ENCODE measurements at regions not wholly inside any gene's neighbourhood (a gene's known extent, or its start where the extent isn't known, plus 50 kb on each side); places are given as distances from the start of the nearest gene placed in this dataset.
"Not testable (repeated sequence)": the region's sequence is repeated elsewhere in the genome, so short reads cannot be mapped to it uniquely, and the experiment has no call there.

DNA sequence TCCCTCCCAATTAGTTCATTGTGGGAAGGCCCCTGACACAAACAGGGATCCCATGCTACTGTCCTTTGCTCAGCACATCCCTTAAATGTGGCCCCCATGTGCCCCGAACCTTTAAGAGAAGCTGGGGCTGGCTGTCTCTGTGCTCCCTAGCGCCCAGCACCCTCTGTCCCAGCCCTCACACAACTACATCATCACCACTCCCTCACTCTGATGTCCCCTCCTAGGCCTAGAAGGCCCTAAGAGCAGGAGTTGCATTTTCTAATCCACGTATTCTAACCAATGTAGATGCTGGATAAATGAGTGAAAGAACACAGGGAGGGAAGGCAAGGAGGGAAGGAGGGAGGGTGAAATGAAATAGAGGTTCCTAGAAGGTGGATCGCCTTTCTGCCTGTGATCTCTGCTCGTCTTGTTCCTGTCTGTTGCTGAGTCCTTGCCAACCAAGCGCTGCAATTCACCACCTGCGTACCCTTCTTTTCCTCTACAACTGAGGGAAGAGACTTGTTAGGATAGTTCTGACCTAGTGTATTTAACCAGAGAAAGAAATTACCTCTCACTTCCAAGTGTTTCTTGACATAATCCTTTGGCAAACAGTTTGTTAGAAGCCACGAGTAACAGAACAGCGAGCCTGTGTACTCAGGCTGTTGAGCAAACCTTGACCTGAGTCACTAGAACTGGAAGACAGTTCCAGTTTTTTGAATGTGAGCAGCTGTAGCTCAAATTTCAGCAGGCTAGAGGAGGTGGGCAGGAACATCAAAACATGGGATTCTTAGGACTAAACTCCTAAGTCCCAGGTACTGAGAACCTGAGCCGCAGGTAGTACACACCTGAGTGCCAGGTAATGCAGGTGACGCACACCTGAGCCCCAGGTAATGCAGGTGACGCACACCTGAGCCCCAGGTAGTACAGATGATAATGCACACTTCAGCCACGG, 181.5 kb upstream of the ID2 start:
- DNase-seq = peak; percentile 56

DNA sequence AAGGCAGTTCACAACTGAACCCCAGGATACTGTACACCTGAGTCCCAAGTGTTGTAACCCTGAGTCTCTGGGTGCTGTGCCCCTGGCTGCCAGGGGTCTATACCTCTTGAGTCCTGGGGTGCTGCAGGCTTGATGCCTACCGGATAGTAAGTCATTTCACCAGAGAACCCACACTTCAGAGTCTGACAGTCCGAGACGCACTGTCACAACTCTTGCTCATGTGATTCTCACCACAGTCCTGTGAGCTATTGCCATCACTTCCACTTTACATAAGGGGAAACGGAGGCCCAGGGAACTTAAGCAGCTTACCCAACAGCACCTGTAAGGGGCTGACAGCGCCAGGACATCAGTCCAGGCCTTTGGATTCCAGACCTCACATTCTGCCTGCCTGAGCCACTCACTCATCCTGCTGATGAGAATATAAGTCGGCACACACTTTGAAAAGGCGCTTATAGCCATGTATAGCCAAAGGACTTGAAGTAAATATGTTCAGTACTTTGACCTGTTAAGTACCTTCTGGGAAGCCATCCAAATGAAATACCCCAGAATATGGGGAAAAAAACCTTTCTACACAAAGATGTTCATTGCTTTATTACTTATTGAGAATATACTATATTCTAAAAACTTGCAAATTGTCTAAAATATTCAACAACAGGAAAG, 180.7 kb upstream of the ID2 start:
- no peak for DNase-seq

GRCh38 chr2:8502316-8502715, 179.5 kb upstream of the ID2 start:
- no peak for DNase-seq

DNA sequence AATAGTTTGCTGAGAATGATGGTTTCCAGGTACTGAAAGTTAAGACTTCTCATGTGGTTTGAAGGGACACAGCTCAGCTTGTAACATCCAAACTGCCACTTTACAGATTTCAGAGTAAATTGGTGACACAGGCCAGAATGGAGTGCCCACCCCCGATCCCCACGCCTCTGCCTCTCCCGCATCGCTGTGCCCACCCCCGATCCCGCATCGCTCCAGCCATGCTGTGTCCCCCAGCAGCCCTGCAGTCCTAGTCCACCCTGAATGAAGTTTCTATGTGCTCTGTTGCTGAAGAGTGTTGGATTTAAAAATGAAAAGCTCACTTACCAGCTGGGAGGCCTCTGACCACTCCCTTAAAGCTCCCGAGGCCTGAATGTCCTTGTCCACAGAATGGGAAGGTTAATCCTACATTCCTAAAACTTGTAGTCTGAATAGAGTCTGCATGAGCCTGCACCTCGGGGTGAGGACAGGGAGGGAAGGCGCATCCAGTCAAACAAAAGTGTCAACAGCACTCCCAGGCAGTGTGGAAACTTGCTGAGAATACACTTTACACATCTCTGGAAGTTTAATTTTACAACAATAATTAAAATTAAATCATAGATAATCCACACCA, 176.4 kb upstream of the ID2 start:
- no peak for DNase-seq

DNA sequence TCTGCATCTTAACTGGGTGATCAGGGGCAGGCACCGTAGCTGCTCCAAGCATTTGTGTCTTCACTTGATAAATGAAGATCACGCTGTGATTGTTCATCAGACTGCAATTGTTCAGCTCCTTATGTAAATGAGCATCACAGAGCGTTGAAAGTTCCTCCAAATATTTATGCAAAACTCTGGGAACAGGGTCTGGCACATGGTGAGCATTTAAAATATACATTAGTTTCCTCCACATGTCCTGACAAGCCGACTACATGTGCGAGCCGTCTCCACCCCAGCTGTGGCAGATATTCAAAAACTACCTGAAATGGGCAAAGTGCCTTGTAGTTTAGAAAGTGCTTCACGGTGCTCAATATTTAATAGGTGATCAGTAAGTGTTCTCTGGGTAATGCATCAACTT, 175.1 kb upstream of the ID2 start:
- DNase-seq = no peak

DNA sequence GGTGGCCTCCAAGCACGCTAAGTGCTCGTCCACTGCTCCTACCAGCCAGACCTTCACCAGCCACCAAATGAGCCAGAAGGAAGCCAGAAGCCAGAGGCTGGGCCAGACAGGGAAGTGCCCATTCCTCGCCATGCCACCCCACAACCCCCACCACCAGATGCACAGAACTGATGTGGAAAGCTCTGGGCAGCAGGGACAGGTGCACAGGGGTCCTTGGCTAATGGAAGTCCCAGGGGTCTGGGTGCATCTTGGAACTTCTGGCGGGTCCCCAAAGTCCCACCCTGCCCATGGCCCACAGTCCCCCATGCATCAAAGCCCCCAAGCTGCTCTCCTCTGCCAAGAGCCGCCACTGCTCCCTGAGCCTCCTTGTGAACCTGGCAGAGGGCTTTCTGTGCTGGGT, 173.1 kb upstream of the ID2 start:
- no peak for DNase-seq

GRCh38 chr2:8509621-8510020, 172.2 kb upstream of the ID2 start:
- DNase-seq = no peak

DNA sequence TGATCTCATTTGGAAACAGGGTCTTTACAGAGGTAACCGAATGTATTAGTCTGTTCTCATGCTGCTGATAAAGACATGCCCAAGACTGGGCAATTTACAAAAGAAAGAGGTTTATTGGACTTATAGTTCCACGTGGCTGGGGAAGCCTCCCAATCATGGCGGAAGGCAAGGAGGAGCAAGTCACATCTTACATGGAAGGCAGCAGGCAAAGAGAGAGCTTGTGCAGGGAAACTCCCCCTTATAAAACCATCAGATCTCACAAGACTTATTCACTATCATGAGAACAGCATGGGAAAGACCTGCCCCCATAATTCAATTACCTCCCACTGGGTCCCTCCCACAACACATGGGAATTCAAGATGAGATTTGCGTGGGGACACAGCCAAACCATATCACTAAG, 171.8 kb upstream of the ID2 start:
- DNase-seq = not testable (repeated sequence)

DNA sequence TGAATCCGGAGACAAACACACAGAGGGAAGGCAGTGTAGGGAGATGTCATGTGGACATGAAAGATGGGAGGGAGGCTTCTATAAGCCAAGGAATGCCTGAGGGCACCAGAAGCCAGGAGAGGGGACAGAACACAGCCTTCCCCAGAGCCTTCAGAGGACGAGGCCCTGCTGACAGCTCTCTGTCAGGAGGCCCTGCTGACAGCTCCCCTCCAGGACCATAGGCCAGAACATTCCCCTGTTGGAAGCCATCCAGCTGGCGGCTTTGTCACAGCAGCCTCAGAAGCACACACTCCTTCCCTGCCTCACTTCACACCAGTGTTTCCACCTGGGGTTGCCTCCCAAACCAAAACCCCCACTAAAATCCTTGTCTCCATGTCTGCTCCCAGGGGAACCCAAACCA, 171.3 kb upstream of the ID2 start:
- DNase-seq = no peak

DNA sequence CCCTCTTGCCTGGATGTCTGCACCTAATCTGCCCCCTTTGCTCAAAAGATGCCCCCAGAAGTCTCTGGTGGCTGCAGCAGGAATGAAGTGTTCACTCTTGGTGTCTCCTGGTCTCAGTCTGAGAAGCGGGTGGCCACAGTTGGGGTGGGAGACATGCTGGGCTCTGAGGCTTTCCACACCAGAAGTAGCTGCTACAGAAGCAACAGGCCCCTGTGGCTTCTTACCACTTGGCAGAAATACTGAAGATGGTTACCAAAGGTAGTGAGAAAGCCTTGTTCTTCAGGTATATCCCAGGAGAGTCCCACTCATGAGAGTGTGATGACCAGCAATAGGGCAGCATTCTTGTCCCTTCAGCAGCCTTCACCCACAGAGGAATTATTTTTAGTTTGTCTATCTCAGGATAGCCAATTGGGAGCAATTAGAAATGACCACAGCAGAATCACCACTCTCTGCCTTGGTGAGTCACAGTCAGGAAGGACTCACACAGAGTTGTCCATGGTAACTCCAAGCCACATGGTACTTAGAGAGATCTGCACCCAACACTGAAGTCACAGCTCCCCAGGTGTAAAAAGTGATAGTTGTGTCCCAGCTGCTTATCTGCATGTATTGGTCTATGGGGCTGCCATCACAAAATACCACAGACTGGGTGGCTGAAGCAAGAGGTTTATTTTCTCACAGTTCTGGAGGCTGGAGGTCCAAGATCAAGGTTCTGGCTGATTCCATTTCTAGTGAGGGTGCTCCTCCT, 169.8 kb upstream of the ID2 start:
- DNase-seq = no peak

- DNase-seq = no peak
Observed at GRCh38 chr2:8513601-8514273, 168.1 kb upstream of the ID2 start.

GRCh38 chr2:8514274-8514662, 167.6 kb upstream of the ID2 start:
- no peak for DNase-seq

GRCh38 chr2:8514796-8515758, 166.8 kb upstream of the ID2 start:
- no peak for DNase-seq

GRCh38 chr2:8515864-8516533, 165.9 kb upstream of the ID2 start:
- DNase-seq = peak; percentile 90

- DNase-seq = no peak
Observed at GRCh38 chr2:8517850-8518498, 163.9 kb upstream of the ID2 start.

DNA sequence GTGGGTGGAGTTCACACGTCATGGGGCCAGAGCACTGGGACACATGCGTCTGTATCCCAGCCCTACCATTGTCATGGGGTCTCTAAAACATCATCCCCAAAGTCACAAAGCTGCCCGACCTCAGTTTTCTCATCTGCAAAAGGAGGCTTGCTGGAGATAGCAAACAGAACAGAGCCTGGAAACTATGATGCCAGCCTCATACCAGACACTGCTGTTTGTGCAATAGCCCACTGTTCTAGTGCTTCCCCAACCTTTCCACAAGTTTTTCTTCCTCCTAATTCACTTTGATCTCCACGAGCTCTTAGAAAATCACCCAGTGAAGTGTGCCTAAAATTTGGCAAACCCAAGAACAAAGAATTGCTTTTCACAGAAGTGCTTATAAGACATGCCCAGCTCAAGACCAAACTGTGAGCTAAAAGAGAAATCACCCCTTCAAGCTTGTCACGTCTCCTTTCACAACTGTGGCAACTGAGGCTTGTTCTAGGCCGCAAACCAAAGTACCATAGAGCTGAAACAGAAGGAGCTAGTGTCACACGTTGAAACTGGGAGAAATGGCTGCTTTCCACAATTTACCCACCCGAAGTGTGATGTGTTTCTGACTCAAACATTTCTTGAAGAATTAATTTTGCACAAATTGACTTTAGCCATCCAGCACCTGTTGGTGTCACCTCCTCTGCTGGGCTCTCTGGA, 162.7 kb upstream of the ID2 start:
- no peak for DNase-seq

- no peak for DNase-seq
Observed at GRCh38 chr2:8520791-8521344, 161.0 kb upstream of the ID2 start.

DNA sequence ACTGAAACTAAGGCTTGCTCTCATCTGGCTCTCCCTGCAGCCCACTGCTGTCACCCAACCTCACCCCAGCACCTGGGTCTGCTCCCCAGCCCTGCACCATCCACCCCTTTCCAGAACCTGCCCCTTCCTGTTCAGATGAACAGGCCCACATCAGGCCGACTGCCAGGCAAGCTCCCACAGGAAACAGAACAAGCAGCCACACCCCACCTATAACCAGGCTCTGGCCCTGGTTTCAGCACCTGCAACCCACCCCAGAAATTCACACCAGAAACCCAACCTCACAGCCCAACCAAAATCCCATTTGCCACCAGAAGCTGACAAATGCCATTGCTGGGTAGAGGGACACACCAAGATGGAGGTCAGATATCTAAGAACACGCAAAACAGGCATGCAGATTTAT, 159.2 kb upstream of the ID2 start:
- DNase-seq = no peak

- DNase-seq = no peak
Observed at GRCh38 chr2:8524388-8524787, 157.5 kb upstream of the ID2 start.
